GM13977 (cell line): ENCODE measurements at regions not wholly inside any gene's neighbourhood (a gene's known extent, or its start where the extent isn't known, plus 50 kb on each side); places are given as distances from the start of the nearest gene placed in this dataset.

ENCODE experiments used
- DNase-seq: peaks from one replicate; pipeline ENCODE4 v3.0.0; 2012; ENCODE audit warnings: low spot score
- in situ Hi-C: fragments of 300-500 bp; cut with MboI; formaldehyde crosslinking; loops from one replicate; pipeline ENCODE4 v1.12.0; 2022; ENCODE audit warnings: low sequenced_read_pairs, low pct_unique_long_range_greater_than_20kb, mixed read lengths, inconsistent platforms; ENCODE audit not compliant: unreplicated experiment
- TF ChIP-seq, protein P1 (sequence below): IDR thresholded peaks from 2 replicates; pipeline ENCODE4 v1.5.1; 2012; ENCODE audit warnings: mild to moderate bottlenecking, control low read depth; ENCODE audit not compliant: insufficient read depth; ENCODE audit errors: extremely low read depth, missing control alignments

- TF ChIP-seq, protein P1, sequence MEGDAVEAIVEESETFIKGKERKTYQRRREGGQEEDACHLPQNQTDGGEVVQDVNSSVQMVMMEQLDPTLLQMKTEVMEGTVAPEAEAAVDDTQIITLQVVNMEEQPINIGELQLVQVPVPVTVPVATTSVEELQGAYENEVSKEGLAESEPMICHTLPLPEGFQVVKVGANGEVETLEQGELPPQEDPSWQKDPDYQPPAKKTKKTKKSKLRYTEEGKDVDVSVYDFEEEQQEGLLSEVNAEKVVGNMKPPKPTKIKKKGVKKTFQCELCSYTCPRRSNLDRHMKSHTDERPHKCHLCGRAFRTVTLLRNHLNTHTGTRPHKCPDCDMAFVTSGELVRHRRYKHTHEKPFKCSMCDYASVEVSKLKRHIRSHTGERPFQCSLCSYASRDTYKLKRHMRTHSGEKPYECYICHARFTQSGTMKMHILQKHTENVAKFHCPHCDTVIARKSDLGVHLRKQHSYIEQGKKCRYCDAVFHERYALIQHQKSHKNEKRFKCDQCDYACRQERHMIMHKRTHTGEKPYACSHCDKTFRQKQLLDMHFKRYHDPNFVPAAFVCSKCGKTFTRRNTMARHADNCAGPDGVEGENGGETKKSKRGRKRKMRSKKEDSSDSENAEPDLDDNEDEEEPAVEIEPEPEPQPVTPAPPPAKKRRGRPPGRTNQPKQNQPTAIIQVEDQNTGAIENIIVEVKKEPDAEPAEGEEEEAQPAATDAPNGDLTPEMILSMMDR = no peak
- DNase-seq = no peak
- in situ Hi-C loops = no loop called here
Observed at GRCh38 chr3:159856590-159857104, 132.0 kb upstream of the IL12A start.

GRCh38 chr3:159857840-159858239 lies 130.8 kb upstream of the IL12A start:
- no peak for DNase-seq
- TF ChIP-seq, protein P1 = no peak
- in situ Hi-C loops = no loop called here

DNA sequence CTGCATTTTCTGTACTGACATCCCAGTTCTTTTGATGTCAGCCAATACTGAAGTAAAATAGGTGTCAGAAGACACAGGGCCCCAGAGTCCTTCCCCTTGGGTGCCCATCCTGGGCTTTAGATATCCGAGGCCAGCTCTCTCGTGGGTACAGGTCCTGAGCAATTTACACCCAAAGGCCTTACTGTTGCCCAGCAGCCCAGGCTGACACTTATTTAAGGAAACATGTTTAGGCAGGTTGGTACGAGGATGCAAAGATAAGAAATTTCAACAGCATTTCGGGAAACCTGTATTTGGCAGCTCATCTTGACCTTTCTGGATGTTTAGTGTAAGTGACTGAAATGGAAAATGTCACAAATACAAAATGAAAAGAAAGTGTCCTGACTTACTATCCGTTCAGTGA lies 130.0 kb upstream of the IL12A start:
- DNase-seq = no peak
- TF ChIP-seq, protein P1 = no peak
- in situ Hi-C loops = no loop called here

DNA sequence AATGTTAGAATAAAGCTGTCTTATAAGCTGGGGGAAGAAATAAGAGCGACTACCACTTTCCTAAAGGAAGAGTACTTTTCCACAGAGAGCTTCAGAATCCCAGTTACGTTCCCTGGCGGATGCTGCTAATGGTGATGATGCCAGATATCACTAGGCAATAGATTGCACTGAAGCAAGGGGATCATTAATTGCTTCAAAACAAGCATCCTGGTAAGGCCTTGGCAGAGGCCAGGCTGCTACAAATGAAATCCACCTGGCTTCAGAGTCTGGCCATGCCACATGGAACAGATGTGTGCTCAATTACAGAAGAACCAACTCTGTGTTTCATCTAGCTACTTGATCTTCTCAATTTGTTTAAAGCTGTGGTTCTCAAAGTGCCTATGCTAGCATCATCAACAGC lies 129.2 kb upstream of the IL12A start:
- DNase-seq = no peak
- in situ Hi-C loops = no loop called here
- TF ChIP-seq, protein P1 = no peak

GRCh38 chr3:159859836-159860235 lies 128.8 kb upstream of the IL12A start:
- TF ChIP-seq, protein P1 = no peak
- in situ Hi-C loops = no loop called here

DNA sequence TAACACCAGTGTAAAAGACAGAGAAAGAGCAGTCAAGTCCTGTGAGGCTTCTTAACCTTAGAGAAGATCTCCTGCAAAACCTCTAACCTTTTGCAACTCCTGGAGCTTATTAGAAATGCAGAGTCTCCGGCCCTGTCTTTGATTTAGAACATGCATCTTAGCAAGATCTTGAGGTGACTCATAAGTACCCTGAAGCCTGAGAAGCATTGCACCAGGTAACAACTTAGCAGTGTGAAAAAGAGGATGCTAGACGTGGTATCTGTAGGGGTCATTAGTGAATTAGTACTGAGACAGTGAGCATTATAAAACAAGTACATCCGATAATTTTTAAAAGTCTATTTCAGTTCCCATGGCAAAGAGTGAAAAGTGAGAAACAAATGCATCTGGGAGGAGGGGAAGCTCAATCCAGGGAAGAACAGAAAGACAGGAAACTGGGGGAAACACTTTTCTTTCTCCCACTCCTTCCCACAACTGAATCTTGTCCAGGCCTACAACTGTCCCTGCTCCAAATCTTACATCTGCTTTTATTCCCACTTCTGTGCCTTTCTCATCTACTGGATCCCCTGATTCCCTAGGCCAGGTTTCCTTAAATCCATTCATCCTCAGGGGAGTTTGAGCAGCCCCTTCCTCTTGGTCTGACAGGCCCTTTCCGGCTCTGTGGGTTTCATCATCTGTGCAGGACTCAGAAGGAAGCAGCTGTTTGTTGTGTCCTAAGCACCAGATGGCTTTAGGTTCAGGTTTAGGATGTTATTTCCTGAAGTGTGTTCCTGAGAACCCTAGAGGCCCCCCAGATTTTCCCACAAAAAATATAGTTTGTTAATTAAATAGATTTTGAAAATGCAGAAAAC lies 128.1 kb upstream of the IL12A start:
- DNase-seq = no peak
- TF ChIP-seq, protein P1 = no peak
- in situ Hi-C loops = no loop called here

More at GRCh38 chr3:159859836-159860235, 128.8 kb upstream of the IL12A start:
- DNase-seq = no peak
